GM12892 (cell line): ENCODE measurements at regions not wholly inside any gene's neighbourhood (a gene's known extent, or its start where the extent isn't known, plus 50 kb on each side); places are given as distances from the start of the nearest gene placed in this dataset.

ENCODE experiments used
- POLR2AphosphoS5 ChIP-seq: IDR thresholded peaks from 2 replicates; pipeline ENCODE4 v1.6.1; 2011; ENCODE audit warnings: low read depth, low read length, control low read depth
- TAF1 ChIP-seq: IDR thresholded peaks from 2 replicates; pipeline ENCODE4 v1.6.1; 2011; ENCODE audit warnings: low read depth, mild to moderate bottlenecking, control low read depth, low read length, borderline replicate concordance

- TF ChIP-seq TAF1, result no peak
- no peak for TF ChIP-seq POLR2AphosphoS5
Observed at GRCh38 chr4:91838181-91838861, 465.4 kb upstream of the GRID2 start.
